ENCODE measurements at regions not wholly inside any gene's neighbourhood (a gene's known extent, or its start where the extent isn't known, plus 50 kb on each side); places are given as distances from the start of the nearest gene placed in this dataset.

DNA sequence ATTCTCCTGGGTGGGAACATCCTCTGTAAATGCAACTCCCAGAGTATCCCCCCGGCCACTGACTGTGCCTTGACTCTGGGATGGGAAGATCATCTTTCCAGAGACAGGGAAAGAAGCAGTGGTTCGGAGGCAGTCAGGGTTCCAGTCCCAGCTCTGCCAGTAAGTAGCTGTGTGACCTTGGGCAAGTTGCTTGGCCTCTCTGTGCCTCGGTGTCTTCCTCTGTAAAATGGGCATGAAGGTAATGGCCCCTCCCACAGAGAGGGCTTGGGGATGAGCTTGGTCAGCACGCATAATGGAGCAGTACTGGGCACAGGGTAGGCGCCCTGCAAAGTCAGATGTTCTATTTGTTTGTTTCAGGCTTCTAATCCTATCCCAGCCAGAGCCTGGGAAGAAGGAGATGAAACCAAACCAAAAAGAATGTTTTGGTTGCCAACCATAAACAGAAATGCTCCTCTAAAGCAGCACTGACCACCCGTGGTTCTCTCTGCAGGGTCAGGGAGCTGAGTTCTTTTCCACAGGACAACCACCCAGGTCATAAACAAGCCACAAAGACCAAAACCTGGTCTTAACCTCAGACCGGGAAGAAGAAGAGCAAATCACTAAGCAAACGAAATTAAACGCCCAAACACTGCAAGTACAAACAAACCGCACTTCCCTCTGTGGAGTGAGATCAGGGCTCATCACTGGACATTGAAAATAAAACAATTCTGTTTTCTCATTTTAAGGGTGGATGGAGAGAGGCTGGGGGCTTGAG is 381.0 kb upstream of the SULF2 start:
- POLR2A ChIA-PET (ENCODE audit: low non-redundant PET), result no interaction called here
- TF ChIP-seq, protein P1, sequence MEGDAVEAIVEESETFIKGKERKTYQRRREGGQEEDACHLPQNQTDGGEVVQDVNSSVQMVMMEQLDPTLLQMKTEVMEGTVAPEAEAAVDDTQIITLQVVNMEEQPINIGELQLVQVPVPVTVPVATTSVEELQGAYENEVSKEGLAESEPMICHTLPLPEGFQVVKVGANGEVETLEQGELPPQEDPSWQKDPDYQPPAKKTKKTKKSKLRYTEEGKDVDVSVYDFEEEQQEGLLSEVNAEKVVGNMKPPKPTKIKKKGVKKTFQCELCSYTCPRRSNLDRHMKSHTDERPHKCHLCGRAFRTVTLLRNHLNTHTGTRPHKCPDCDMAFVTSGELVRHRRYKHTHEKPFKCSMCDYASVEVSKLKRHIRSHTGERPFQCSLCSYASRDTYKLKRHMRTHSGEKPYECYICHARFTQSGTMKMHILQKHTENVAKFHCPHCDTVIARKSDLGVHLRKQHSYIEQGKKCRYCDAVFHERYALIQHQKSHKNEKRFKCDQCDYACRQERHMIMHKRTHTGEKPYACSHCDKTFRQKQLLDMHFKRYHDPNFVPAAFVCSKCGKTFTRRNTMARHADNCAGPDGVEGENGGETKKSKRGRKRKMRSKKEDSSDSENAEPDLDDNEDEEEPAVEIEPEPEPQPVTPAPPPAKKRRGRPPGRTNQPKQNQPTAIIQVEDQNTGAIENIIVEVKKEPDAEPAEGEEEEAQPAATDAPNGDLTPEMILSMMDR (conservative IDR thresholded peaks at IDR 0.05; ENCODE audit: low read depth, low read length), result no peak
- TF ChIP-seq EZH2 (IDR thresholded peaks at IDR 0.05; ENCODE audit: borderline replicate concordance, low read depth, low read length, poor library complexity, severe bottlenecking), result no peak
- CTCF ChIA-PET, result no interaction called here
- intact Hi-C loops (cut with micrococcal nuclease; ENCODE audit: unreplicated experiment), result no loop called here
- Histone ChIP-seq H3K27ac (ENCODE audit: low read depth, low read length, poor library complexity, severe bottlenecking) (no peak overlapping the region), H3K4me3 (ENCODE audit: low read depth, low read length, poor library complexity, severe bottlenecking) (no peak overlapping the region), H3K27me3 (replicated peaks; ENCODE audit: insufficient read depth, low read depth, low read length, poor library complexity) (peaks cover 35% of the 10 kb centered on the region), H3K9me3 (ENCODE audit: low read depth, low read length, poor library complexity, severe bottlenecking) (no peaks in the 10 kb centered on the region), H3K4me1 (ENCODE audit: insufficient read depth, low read length, poor library complexity, severe bottlenecking) (no peaks in the 10 kb centered on the region), H3K36me3 (ENCODE audit: insufficient read depth, low read length, poor library complexity, severe bottlenecking) (no peaks in the 10 kb centered on the region)
- no peak for DNase-seq (ENCODE audit: low spot score)
- no TSS peak for BruUV-seq (replicated peaks)

DNA sequence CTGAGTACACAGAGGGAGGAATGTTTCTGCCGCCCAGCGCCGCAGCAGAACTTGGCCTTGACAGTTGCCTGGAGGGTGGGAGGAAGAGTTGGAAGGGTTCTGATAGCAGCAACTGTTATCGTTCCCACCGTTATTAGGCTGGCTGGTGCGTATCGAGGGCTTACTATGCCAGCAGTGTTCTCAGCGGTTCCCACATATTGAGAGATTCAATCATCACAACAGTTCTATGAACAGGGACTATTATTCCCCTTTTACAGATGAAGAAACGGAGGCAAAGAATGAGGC is 380.1 kb upstream of the SULF2 start:
- Histone ChIP-seq H3K9me3 (ENCODE audit: low read depth, low read length, poor library complexity, severe bottlenecking) (no peaks in the 10 kb centered on the region), H3K4me3 (ENCODE audit: low read depth, low read length, poor library complexity, severe bottlenecking) (no peak overlapping the region), H3K27me3 (replicated peaks; ENCODE audit: insufficient read depth, low read depth, low read length, poor library complexity) (peaks cover 35% of the 10 kb centered on the region), H3K4me1 (ENCODE audit: insufficient read depth, low read length, poor library complexity, severe bottlenecking) (no peaks in the 10 kb centered on the region), H3K27ac (ENCODE audit: low read depth, low read length, poor library complexity, severe bottlenecking) (no peak overlapping the region), H3K36me3 (ENCODE audit: insufficient read depth, low read length, poor library complexity, severe bottlenecking) (no peaks in the 10 kb centered on the region)
- TF ChIP-seq, protein P1 (conservative IDR thresholded peaks at IDR 0.05; ENCODE audit: low read depth, low read length), result no peak
- TF ChIP-seq EZH2 (IDR thresholded peaks at IDR 0.05; ENCODE audit: borderline replicate concordance, low read depth, low read length, poor library complexity, severe bottlenecking), result no peak
- intact Hi-C loops (cut with micrococcal nuclease; ENCODE audit: unreplicated experiment), result no loop called here
- DNase-seq (ENCODE audit: low spot score), result no peak
- no TSS peak for BruUV-seq (replicated peaks)
- POLR2A ChIA-PET (ENCODE audit: low non-redundant PET), result no interaction called here
- CTCF ChIA-PET, result no interaction called here

DNA sequence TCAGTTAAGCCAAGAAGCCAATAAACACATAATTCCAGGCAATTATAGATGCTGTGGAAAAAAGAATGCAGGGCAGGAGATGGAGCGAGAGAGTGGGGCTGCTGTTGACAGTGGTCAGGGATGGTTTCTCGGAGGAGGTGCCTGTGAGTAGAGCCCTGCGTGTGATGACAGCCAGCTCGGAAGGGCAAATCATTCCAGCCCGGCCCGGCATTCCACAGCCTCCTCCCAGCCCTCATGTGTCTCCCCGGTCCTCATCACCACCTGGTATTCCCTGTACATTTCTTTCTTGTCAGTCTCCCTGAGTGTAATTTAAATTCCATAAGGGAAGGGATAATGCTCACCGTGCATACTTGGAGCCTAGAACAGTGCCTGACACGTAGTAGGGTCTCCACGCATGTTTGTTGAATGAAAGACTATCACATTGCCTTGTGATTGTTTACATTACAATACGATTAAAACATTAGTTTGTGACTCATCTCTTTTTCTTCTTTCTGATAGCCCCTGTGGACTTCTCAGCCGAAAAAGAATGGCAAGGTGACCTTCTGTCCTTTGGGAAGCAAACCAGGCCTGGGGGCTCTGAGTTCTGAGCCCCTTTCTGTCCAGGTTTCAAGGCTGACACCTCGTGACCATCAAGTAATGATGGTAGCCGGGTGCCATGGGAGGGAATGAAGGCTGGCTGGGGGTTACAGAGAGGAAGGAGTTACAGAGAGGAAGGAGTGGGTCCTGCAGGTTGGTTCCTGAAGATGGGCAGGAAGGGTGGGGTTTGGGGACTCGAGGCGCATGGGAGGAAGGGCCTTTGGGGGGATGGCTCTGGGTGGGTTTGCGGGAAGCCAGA is 379.5 kb upstream of the SULF2 start:
- no peaks in the 10 kb centered on the region for H3K36me3 ChIP-seq (ENCODE audit: insufficient read depth, low read length, poor library complexity, severe bottlenecking)
- no TSS peak for BruUV-seq (replicated peaks)
- TF ChIP-seq, protein P1 (conservative IDR thresholded peaks at IDR 0.05; ENCODE audit: low read depth, low read length), result no peak
- no peak for TF ChIP-seq EZH2 (IDR thresholded peaks at IDR 0.05; ENCODE audit: borderline replicate concordance, low read depth, low read length, poor library complexity, severe bottlenecking)
- CTCF ChIA-PET, result no interaction called here
- POLR2A ChIA-PET (ENCODE audit: low non-redundant PET), result no interaction called here
- intact Hi-C loops (cut with micrococcal nuclease; ENCODE audit: unreplicated experiment), result no loop called here
- no peaks in the 10 kb centered on the region for H3K4me1 ChIP-seq (ENCODE audit: insufficient read depth, low read length, poor library complexity, severe bottlenecking)
- H3K9me3 ChIP-seq (ENCODE audit: low read depth, low read length, poor library complexity, severe bottlenecking), result no peaks in the 10 kb centered on the region
- H3K27ac ChIP-seq (ENCODE audit: low read depth, low read length, poor library complexity, severe bottlenecking), result no peak overlapping the region
- no peak for DNase-seq (ENCODE audit: low spot score)
- peaks cover 35% of the 10 kb centered on the region for H3K27me3 ChIP-seq (replicated peaks; ENCODE audit: insufficient read depth, low read depth, low read length, poor library complexity)
- H3K4me3 ChIP-seq (ENCODE audit: low read depth, low read length, poor library complexity, severe bottlenecking), result no peak overlapping the region

Measured in A673 (cell line).